Osteocyte (in vitro differentiated cells): ENCODE measurements at regions not wholly inside any gene's neighbourhood (a gene's known extent, or its start where the extent isn't known, plus 50 kb on each side); places are given as distances from the start of the nearest gene placed in this dataset.
"Not testable (repeated sequence)": the region's sequence is repeated elsewhere in the genome, so short reads cannot be mapped to it uniquely, and the experiment has no call there.

ENCODE experiments used
- DNase-seq: peaks from one replicate; pipeline ENCODE4 v3.0.0; 2021; ENCODE audit warnings: mixed read lengths; ENCODE audit not compliant: unreplicated experiment; ENCODE audit errors: extremely low spot score
- H3K27ac Mint-ChIP-seq: one replicate; pipeline ENCODE4 v1.8.0; 2021; ENCODE audit warnings: mild to moderate bottlenecking, mixed read lengths; ENCODE audit not compliant: unreplicated experiment
- H3K27me3 Mint-ChIP-seq: one replicate; pipeline ENCODE4 v1.8.0; 2021; ENCODE audit warnings: mixed read lengths; ENCODE audit not compliant: unreplicated experiment
- H3K36me3 Mint-ChIP-seq: one replicate; pipeline ENCODE4 v1.8.0; 2021; ENCODE audit warnings: mixed read lengths; ENCODE audit not compliant: unreplicated experiment
- H3K4me1 Mint-ChIP-seq: one replicate; pipeline ENCODE4 v1.8.0; 2021; ENCODE audit warnings: mixed read lengths; ENCODE audit not compliant: unreplicated experiment
- H3K4me3 Mint-ChIP-seq: one replicate; pipeline ENCODE4 v1.8.0; 2021; ENCODE audit warnings: mild to moderate bottlenecking, moderate library complexity, mixed read lengths; ENCODE audit not compliant: unreplicated experiment
- H3K9me3 Mint-ChIP-seq: one replicate; pipeline ENCODE4 v1.8.0; 2021; ENCODE audit warnings: mixed read lengths; ENCODE audit not compliant: unreplicated experiment
- TF ChIP-seq, protein P1 (sequence below): fragments of 200-600 bp; sonication (generic); IDR thresholded peaks from 2 replicates; pipeline ENCODE4 v1.5.0; 2021; ENCODE audit warnings: antibody characterized with exemption, mild to moderate bottlenecking, moderate library complexity

DNA sequence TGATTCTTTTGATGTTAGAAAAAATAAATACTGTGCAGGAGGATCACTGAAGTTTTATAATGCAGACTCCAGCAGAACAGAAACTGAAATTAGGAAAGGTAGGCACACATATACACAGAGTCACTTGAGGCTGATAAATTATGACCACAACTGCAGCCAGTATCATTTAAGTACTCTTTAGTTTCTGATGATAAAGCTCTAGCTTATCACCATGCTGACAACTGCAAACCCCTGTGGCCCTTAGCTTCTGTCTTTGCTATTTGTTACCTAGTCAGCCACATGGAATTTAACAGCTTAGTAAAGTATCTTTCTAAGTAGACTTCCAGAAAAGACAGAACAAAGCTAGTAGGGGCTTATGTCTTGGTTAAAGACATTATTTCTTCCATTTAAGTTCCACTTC, 734.8 kb upstream of the CDH6 start:
- Mint-ChIP-seq H3K27ac (peak overlapping the region; percentile 69), H3K27me3 (no peaks in the 10 kb centered on the region), H3K9me3 (peaks cover 8% of the 10 kb centered on the region), H3K36me3 (peaks cover 9% of the 10 kb centered on the region), H3K4me3 (peak overlapping the region; percentile 14), H3K4me1 (peaks cover 8% of the 10 kb centered on the region)
- TF ChIP-seq, protein P1, sequence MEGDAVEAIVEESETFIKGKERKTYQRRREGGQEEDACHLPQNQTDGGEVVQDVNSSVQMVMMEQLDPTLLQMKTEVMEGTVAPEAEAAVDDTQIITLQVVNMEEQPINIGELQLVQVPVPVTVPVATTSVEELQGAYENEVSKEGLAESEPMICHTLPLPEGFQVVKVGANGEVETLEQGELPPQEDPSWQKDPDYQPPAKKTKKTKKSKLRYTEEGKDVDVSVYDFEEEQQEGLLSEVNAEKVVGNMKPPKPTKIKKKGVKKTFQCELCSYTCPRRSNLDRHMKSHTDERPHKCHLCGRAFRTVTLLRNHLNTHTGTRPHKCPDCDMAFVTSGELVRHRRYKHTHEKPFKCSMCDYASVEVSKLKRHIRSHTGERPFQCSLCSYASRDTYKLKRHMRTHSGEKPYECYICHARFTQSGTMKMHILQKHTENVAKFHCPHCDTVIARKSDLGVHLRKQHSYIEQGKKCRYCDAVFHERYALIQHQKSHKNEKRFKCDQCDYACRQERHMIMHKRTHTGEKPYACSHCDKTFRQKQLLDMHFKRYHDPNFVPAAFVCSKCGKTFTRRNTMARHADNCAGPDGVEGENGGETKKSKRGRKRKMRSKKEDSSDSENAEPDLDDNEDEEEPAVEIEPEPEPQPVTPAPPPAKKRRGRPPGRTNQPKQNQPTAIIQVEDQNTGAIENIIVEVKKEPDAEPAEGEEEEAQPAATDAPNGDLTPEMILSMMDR: no peak
- no peak for DNase-seq

DNA sequence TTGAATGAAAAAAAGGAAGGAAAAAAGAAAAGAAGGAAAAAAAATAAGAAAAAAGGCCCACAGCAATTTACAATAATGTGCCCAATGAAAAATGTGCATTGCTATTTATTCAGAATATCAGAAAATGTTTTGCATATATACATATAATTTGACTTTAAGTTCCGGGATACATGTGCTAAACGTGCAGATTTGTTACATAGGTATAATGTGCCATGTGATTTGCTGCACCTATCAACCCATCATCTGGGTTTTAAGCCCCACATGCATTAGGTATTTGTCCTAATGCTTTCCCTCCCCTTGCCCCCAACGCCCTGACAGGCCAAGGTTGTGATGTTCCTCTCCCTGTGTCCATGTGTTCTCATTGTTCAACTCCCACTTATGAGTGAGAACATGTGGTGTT, 738.0 kb upstream of the CDH6 start:
- H3K9me3 Mint-ChIP-seq, H3K4me3 Mint-ChIP-seq, DNase-seq, H3K4me1 Mint-ChIP-seq, H3K27me3 Mint-ChIP-seq, H3K27ac Mint-ChIP-seq, H3K36me3 Mint-ChIP-seq: not testable (repeated sequence)

GRCh38 chr5:30453168-30453567, 740.3 kb upstream of the CDH6 start:
- Mint-ChIP-seq H3K27me3 (no peaks in the 10 kb centered on the region), H3K4me3 (no peak overlapping the region), H3K9me3 (peaks cover 11% of the 10 kb centered on the region), H3K36me3 (peaks cover 6% of the 10 kb centered on the region), H3K4me1 (no peaks in the 10 kb centered on the region), H3K27ac (no peak overlapping the region)
- DNase-seq: no peak
- TF ChIP-seq, protein P1: no peak

GRCh38 chr5:30450153-30450552, 743.3 kb upstream of the CDH6 start:
- DNase-seq: no peak
- H3K9me3 Mint-ChIP-seq: peaks cover 21% of the 10 kb centered on the region
- H3K27me3 Mint-ChIP-seq: no peaks in the 10 kb centered on the region
- no peaks in the 10 kb centered on the region for H3K4me1 Mint-ChIP-seq
- H3K4me3 Mint-ChIP-seq: no peak overlapping the region
- no peak overlapping the region for H3K27ac Mint-ChIP-seq
- TF ChIP-seq, protein P1: no peak
- peaks cover 3% of the 10 kb centered on the region for H3K36me3 Mint-ChIP-seq

- TF ChIP-seq, protein P1: no peak
- Mint-ChIP-seq H3K9me3 (peaks cover 30% of the 10 kb centered on the region), H3K27me3 (no peaks in the 10 kb centered on the region), H3K4me3 (no peak overlapping the region), H3K36me3 (peaks cover 5% of the 10 kb centered on the region), H3K27ac (no peak overlapping the region), H3K4me1 (no peaks in the 10 kb centered on the region)
- DNase-seq: no peak
These were observed 746.1 kb upstream of the CDH6 start for GRCh38 chr5:30447431-30447830.

DNA sequence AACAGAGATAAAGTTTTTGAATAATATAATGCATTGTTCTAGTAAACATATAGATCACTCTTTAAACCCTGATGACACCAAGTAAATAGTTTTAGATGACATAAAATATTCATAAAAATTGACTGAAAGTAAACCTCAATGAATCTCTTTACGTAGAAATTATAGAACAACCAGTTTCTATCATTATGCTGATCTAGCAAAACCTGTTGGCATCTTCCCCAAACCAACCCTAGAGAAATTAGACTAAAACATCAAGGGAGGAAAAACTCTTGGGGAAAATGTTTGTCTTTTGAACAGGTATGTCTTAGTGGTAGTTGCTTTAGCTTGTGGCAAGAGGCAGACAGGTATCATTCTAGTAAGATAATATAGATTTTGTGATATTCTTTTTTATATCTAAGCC, 747.0 kb upstream of the CDH6 start:
- Mint-ChIP-seq H3K27me3 (no peaks in the 10 kb centered on the region), H3K27ac (no peak overlapping the region), H3K36me3 (peaks cover 5% of the 10 kb centered on the region), H3K4me3 (no peak overlapping the region), H3K9me3 (peaks cover 38% of the 10 kb centered on the region), H3K4me1 (no peaks in the 10 kb centered on the region)
- TF ChIP-seq, protein P1: no peak
- DNase-seq: no peak
